NCI-H1417 (cell line): ENCODE measurements at regions not wholly inside any gene's neighbourhood (a gene's known extent, or its start where the extent isn't known, plus 50 kb on each side); places are given as distances from the start of the nearest gene placed in this dataset.

Experiments used
- DNase-seq, 3 experiments: peaks; one replicate each; lab custom pipeline; 2025; lab: John Stamatoyannopoulos, UW

- no peak for DNase-seq
Measured at GRCh38 chr11:129266536-129266935, 74.4 kb upstream of the ARHGAP32 start.

DNA sequence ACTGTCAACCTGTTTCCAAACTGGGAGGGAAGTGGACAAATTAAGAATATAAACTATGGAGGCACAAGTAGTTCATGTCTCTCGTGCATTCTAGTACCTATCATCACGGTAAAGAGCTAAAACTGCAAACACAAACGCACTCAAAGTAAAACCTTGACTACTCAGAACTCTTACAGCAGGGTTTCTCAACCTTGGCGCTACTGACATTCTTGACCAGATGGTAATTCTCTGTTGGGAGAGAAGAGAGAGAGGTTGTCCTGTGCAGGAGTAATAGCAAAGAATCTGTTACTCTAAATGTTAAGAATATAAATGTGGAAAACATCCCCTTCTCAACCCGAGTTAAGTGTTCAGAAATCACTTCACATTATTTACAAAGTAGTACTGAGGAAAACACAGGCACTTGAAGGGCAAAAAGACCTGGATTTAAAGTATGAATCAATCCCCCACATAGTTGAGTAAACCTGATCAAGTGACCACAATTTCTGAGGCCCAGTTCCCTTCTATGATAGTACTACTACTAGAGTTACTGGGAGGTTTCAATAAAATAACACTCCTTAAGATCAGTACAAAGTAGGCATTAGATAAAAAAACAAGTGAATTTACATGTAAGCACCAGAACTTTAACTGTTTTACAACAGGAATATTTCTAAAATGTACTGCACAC, 73.1 kb upstream of the ARHGAP32 start:
- no peak for DNase-seq

DNA sequence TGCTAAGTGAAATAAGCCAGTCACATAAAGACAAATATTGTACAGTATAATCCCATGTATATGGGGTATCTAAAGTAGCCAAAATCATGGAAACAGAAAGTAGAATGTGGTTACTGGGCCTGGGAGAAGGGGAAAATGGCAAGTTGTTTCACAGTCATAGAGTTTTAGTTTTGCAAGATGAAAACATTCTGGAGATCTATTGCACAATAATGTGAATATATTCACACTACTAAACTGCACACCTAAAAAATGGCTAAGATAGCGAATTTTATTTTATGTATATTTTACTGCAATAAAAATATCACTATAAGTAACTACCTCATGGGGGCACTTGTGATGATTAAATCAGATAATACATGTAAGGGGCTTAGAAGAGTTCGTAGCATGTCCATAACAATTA, 72.0 kb upstream of the ARHGAP32 start:
- no peak for DNase-seq

DNA sequence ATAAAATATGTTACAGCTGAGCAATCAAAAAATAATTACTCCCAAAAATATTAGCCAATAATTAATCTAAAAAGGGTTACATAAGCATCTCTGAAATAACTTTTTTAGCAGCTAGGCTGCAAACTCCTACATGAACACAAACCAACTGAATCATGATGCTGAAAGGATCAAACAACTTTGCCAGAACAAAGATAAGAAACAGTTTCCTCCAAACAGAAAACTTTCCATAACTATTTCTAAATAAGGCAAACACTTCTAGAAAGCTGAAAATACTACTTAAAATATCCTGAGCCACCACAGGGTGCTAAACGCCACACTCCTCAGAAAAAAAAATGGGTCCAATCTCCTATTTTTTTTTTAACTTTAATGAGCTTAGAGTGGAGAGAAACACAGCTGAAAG, 68.6 kb upstream of the ARHGAP32 start:
- no peak for DNase-seq

GRCh38 chr11:129259931-129260348, 67.8 kb upstream of the ARHGAP32 start:
- DNase-seq: no peak

DNA sequence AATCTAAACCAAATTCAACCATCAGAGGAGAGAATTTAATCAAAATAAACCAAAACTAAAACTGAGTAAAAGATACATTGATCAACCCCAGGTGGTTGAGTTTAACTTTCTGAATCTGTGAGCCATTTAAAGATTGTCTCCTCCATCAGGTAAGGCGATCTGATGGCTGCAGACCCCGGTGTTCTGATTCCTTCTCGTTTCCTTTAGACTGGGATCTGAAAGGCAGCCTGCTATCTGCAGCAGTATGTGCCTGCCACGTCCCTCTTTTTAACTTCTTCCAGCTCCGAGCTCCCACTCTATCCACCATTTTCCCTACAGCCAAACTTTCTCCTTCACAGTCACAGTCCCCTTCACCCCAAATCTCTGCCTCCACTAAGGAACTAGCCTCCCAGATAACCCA, 66.1 kb upstream of the ARHGAP32 start:
- DNase-seq: no peak

GRCh38 chr11:129257512-129257911, 65.4 kb upstream of the ARHGAP32 start:
- DNase-seq: no peak

GRCh38 chr11:129252621-129253020, 60.5 kb upstream of the ARHGAP32 start:
- no peak for DNase-seq

- DNase-seq: no peak
Measured at GRCh38 chr11:129251067-129251466, 58.9 kb upstream of the ARHGAP32 start.

- DNase-seq: no peak
Measured at GRCh38 chr11:129249923-129250322, 57.8 kb upstream of the ARHGAP32 start.

DNA sequence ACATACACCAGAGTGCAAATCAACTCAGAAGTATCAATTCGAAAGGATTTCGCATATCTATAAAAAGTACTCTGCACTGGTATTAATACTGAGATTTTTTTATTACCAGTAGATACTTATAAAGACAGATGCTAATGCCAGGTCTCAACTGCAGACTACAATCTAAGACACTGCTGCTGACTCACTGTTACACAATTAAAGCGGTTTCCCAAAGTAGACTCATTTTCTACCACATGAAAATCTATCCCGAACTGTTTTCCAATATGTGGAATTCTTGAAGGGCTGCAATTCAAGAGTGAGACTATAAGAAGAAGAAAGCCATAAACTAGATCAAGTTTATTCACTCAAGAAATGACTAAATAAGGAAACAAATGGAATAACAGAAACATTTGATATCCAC, 57.2 kb upstream of the ARHGAP32 start:
- DNase-seq: no peak

GRCh38 chr11:129248618-129249017, 56.5 kb upstream of the ARHGAP32 start:
- no peak for DNase-seq

- DNase-seq: no peak
Measured at GRCh38 chr11:129247135-129247534, 55.0 kb upstream of the ARHGAP32 start.

GRCh38 chr11:129242855-129243254, 50.7 kb upstream of the ARHGAP32 start:
- DNase-seq: no peak
